ENCODE measurements at regions not wholly inside any gene's neighbourhood (a gene's known extent, or its start where the extent isn't known, plus 50 kb on each side); places are given as distances from the start of the nearest gene placed in this dataset.

DNA sequence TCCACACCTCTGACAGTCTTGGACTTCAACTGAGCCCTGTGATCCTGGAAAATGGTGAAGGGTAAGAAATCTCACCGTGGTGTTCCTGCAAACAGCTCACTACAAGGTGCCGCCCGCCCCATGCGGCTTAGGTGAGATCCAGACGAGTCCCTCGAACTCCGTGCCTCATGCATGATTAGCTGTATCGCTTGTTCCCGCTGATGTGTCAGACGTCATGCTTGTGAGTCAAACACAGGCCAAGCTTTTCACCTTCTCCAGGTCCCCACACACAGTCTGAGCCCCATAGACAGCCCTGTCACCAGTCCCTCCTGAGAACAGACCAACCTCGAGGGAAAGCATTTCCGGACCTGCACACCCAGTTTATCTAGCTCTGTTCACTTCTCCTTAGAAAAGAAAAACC, 740.5 kb downstream of the GALR1 start:
- no peak for DNase-seq (ENCODE audit: extremely low spot score in 2 of 2)
- H3K27ac ChIP-seq: no peak overlapping the region
- H3K36me3 ChIP-seq: no peaks in the 10 kb centered on the region
- H3K4me1 ChIP-seq: no peaks in the 10 kb centered on the region
- TF ChIP-seq POLR2AphosphoS5 (IDR thresholded peaks at IDR 0.05; ENCODE audit: insufficient read depth in 1 of 2, low read depth in 1 of 2) (no peak), POLR2A (IDR thresholded peaks at IDR 0.05) (no peak)
- TF ChIP-seq, protein P1, sequence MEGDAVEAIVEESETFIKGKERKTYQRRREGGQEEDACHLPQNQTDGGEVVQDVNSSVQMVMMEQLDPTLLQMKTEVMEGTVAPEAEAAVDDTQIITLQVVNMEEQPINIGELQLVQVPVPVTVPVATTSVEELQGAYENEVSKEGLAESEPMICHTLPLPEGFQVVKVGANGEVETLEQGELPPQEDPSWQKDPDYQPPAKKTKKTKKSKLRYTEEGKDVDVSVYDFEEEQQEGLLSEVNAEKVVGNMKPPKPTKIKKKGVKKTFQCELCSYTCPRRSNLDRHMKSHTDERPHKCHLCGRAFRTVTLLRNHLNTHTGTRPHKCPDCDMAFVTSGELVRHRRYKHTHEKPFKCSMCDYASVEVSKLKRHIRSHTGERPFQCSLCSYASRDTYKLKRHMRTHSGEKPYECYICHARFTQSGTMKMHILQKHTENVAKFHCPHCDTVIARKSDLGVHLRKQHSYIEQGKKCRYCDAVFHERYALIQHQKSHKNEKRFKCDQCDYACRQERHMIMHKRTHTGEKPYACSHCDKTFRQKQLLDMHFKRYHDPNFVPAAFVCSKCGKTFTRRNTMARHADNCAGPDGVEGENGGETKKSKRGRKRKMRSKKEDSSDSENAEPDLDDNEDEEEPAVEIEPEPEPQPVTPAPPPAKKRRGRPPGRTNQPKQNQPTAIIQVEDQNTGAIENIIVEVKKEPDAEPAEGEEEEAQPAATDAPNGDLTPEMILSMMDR (IDR thresholded peaks at IDR 0.05): no peak
- intact Hi-C loops (cut with DNase I): no loop called here
- H3K9me3 ChIP-seq: no peaks in the 10 kb centered on the region
- no peak overlapping the region for H3K4me3 ChIP-seq
- H3K27me3 ChIP-seq: no peaks in the 10 kb centered on the region

DNA sequence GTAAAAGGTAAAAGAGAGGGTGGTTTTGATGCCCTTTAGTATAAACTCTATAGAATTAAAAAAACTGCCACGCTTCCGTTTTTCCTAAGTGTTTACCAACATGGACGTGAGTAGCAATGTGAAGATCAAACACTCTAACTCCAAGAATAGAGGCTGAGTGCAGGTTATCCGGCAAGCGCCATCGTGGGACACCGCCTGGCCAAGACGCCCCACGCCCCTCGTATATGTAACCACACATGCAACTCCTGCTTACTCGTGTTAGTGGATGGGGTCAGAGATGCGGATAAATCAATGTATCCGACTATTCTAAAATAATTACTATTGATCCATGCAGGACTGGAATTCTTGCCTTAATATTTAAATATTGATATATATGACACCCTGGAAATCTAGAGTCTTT, 741.3 kb downstream of the GALR1 start:
- H3K4me1 ChIP-seq: no peaks in the 10 kb centered on the region
- H3K9me3 ChIP-seq: no peaks in the 10 kb centered on the region
- H3K4me3 ChIP-seq: no peak overlapping the region
- DNase-seq (ENCODE audit: extremely low spot score in 2 of 2): no peak
- TF ChIP-seq POLR2A (IDR thresholded peaks at IDR 0.05): no peak
- TF ChIP-seq, protein P1 (IDR thresholded peaks at IDR 0.05): no peak
- TF ChIP-seq POLR2AphosphoS5 (IDR thresholded peaks at IDR 0.05; ENCODE audit: insufficient read depth in 1 of 2, low read depth in 1 of 2): no peak
- intact Hi-C loops (cut with DNase I): no loop called here
- no peaks in the 10 kb centered on the region for H3K27me3 ChIP-seq
- no peaks in the 10 kb centered on the region for H3K36me3 ChIP-seq
- H3K27ac ChIP-seq: no peak overlapping the region

DNA sequence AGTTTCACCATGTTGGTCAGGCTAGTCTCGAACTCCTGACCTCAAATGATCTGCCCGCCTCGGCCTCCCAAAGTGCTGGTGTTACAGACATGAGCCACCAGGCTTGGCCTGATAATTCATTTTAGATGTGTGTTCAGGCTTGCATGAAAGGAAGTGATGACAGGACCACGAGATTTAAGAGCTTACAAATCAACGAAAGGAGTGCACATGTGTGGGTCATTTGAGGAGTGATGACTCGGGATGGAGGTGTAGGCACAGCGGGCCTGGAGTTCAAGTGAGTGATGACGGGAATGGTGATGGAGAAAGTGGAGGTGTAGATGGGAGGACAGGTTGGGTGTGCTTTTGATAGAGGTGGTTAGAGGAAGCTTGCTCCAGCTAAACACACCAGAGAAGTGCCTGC, 742.4 kb downstream of the GALR1 start:
- TF ChIP-seq POLR2AphosphoS5 (IDR thresholded peaks at IDR 0.05; ENCODE audit: insufficient read depth in 1 of 2, low read depth in 1 of 2) (no peak), POLR2A (IDR thresholded peaks at IDR 0.05) (no peak)
- TF ChIP-seq, protein P1 (IDR thresholded peaks at IDR 0.05): no peak
- no peaks in the 10 kb centered on the region for H3K9me3 ChIP-seq
- intact Hi-C loops (cut with DNase I): no loop called here

DNA sequence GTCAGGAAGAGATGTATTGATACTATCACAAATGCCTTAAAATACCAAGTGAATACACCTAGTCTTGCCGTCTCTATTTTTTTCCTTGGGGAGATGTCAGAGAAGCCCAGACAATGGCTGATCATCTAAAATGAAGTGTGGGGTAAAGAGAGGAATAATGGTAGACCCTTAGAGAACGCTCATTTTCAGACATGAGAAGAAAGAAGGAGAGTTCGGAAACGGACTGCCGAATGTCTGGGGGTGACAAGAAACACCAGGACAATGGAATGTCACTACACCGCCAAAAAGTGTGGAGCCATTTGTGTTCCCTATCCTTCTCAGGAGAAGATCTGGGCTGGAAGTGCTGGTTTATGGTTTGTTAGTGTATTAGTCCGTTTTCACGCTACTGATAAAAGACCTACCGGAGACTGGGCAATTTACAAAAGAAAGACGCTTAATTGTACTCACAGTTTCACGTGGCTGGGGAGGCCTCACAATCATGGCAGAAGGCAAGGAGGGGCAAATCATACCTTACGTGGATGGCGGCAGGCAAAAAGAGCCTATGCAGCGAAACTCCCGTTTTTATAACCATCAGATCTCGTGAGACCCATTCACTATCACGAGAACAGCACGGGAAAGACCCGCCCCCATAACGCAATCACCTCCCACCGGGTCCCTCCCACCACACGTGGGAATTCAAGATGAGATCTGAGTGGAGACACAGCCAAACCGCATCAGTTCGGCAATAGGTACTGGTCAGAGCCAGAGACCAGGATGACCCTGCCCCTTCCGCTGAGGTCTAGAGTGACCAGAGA, 743.7 kb downstream of the GALR1 start:
- Histone ChIP-seq H3K4me1 (no peaks in the 10 kb centered on the region), H3K27ac (no peak overlapping the region), H3K36me3 (no peaks in the 10 kb centered on the region), H3K4me3 (no peak overlapping the region), H3K9me3 (no peaks in the 10 kb centered on the region), H3K27me3 (no peaks in the 10 kb centered on the region)
- DNase-seq (ENCODE audit: extremely low spot score in 2 of 2): no peak
- TF ChIP-seq, protein P1 (IDR thresholded peaks at IDR 0.05): no peak
- TF ChIP-seq POLR2AphosphoS5 (IDR thresholded peaks at IDR 0.05; ENCODE audit: insufficient read depth in 1 of 2, low read depth in 1 of 2) (no peak), POLR2A (IDR thresholded peaks at IDR 0.05) (no peak)
- intact Hi-C loops (cut with DNase I): no loop called here

More for the DNA sequence above, 742.4 kb downstream of the GALR1 start:
- DNase-seq (ENCODE audit: extremely low spot score in 2 of 2): no peak
- Histone ChIP-seq H3K36me3 (no peaks in the 10 kb centered on the region), H3K27ac (no peak overlapping the region), H3K4me1 (no peaks in the 10 kb centered on the region), H3K4me3 (no peak overlapping the region), H3K27me3 (no peaks in the 10 kb centered on the region)

DNA sequence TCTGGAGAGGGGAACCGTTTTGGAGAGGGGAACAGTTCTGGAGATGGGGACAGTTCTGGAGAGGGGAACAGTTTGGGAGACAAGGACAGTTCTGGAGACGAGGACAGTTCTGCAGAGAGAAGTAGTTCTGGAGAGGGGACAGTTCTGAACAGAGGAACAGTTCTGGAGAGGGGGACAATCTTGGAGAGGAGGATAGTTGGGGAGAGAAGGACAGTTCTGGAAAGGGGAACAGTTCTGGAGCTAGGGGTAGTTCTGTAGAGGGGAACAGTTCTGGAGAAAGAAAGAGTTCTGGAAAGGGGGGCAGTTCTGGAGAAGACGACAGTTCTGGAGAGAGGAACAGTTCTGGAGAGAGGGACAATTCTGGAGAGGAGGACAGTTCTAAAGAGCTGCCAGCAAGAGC, 745.9 kb downstream of the GALR1 start:
- intact Hi-C loops (cut with DNase I): no loop called here
- Histone ChIP-seq H3K27ac (no peak overlapping the region), H3K9me3 (peaks cover 7% of the 10 kb centered on the region), H3K4me3 (no peak overlapping the region), H3K4me1 (no peaks in the 10 kb centered on the region), H3K27me3 (no peaks in the 10 kb centered on the region), H3K36me3 (no peaks in the 10 kb centered on the region)
- no peak for DNase-seq (ENCODE audit: extremely low spot score in 2 of 2)
- TF ChIP-seq POLR2A (IDR thresholded peaks at IDR 0.05) (no peak), POLR2AphosphoS5 (IDR thresholded peaks at IDR 0.05; ENCODE audit: insufficient read depth in 1 of 2, low read depth in 1 of 2) (no peak)
- TF ChIP-seq, protein P1 (IDR thresholded peaks at IDR 0.05): no peak

All from vagina (tissue), 2 donors.